ENCODE measurements at regions not wholly inside any gene's neighbourhood (a gene's known extent, or its start where the extent isn't known, plus 50 kb on each side); places are given as distances from the start of the nearest gene placed in this dataset.

- no peak for ATAC-seq
Measured at GRCh38 chr17:12605222-12605621, 60.5 kb upstream of the MYOCD start.

GRCh38 chr17:12613566-12613965, 52.1 kb upstream of the MYOCD start:
- ATAC-seq (no peak), DNase-seq (no peak)
- 38 to 41% methylated on average over 3 of the region's 3 CpGs for WGBS, 2 donors
- H3K27me3 ChIP-seq: no peaks in the 10 kb centered on the region
- no peaks in the 10 kb centered on the region for H3K4me1 ChIP-seq
- intact Hi-C loops (cut with DNase I): no loop called here
- H3K9me3 ChIP-seq: no peaks in the 10 kb centered on the region
- TF ChIP-seq, protein P1, sequence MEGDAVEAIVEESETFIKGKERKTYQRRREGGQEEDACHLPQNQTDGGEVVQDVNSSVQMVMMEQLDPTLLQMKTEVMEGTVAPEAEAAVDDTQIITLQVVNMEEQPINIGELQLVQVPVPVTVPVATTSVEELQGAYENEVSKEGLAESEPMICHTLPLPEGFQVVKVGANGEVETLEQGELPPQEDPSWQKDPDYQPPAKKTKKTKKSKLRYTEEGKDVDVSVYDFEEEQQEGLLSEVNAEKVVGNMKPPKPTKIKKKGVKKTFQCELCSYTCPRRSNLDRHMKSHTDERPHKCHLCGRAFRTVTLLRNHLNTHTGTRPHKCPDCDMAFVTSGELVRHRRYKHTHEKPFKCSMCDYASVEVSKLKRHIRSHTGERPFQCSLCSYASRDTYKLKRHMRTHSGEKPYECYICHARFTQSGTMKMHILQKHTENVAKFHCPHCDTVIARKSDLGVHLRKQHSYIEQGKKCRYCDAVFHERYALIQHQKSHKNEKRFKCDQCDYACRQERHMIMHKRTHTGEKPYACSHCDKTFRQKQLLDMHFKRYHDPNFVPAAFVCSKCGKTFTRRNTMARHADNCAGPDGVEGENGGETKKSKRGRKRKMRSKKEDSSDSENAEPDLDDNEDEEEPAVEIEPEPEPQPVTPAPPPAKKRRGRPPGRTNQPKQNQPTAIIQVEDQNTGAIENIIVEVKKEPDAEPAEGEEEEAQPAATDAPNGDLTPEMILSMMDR (IDR thresholded peaks at IDR 0.05): no peak
- TF ChIP-seq POLR2A (IDR thresholded peaks at IDR 0.05): no peak
- no peak overlapping the region for H3K4me3 ChIP-seq
- H3K27ac ChIP-seq: no peak overlapping the region
- no peaks in the 10 kb centered on the region for H3K36me3 ChIP-seq (replicated peaks in 1 of 2; ENCODE audit: insufficient read depth in 1 of 2, low read depth in 2 of 2)

More at GRCh38 chr17:12605222-12605621, 60.5 kb upstream of the MYOCD start:
- Histone ChIP-seq H3K27ac (no peak overlapping the region), H3K36me3 (replicated peaks in 1 of 2; ENCODE audit: insufficient read depth in 1 of 2, low read depth in 2 of 2) (no peaks in the 10 kb centered on the region), H3K27me3 (no peaks in the 10 kb centered on the region), H3K9me3 (no peaks in the 10 kb centered on the region), H3K4me3 (no peak overlapping the region), H3K4me1 (no peaks in the 10 kb centered on the region)
- no peak for DNase-seq
- TF ChIP-seq, protein P1 (IDR thresholded peaks at IDR 0.05): no peak
- TF ChIP-seq POLR2A (IDR thresholded peaks at IDR 0.05): no peak
- intact Hi-C loops (cut with DNase I): no loop called here
- WGBS, 2 donors: 89 to 92% methylated on average over 5 of the region's 5 CpGs

Measured in body of pancreas (tissue), 4 donors.